SU-DHL-6 (cell line): ENCODE measurements at regions not wholly inside any gene's neighbourhood (a gene's known extent, or its start where the extent isn't known, plus 50 kb on each side); places are given as distances from the start of the nearest gene placed in this dataset.

ENCODE experiments used
- H2AFZ ChIP-seq: fragments of 200-600 bp; sonication (generic); 2 replicates; pipeline ENCODE4 v1.6.1; 2014; ENCODE audit warnings: low read depth, mild to moderate bottlenecking, moderate library complexity, mixed read lengths, antibody characterized with exemption, low read length; ENCODE audit not compliant: severe bottlenecking
- H3F3A ChIP-seq: fragments of 200-600 bp; shearing (Covaris generic); 2 replicates; pipeline ENCODE4 v1.6.0; 2016; ENCODE audit warnings: antibody characterized with exemption, mild to moderate bottlenecking; ENCODE audit not compliant: insufficient read depth
- H3K27ac ChIP-seq: fragments of 200-600 bp; sonication (generic); 2 replicates; pipeline ENCODE4 v1.5.1; 2016; ENCODE audit warnings: low read depth, mild to moderate bottlenecking, low read length, moderate library complexity, mixed read lengths
- H3K27me3 ChIP-seq: fragments of 200-600 bp; sonication (generic), shearing (Covaris generic); 2 replicates; pipeline ENCODE4 v1.6.0; 2014; ENCODE audit warnings: mild to moderate bottlenecking, low read length
- H3K36me3 ChIP-seq: fragments of 200-600 bp; sonication (generic); 2 replicates; pipeline ENCODE4 v1.6.1; 2014; ENCODE audit warnings: mild to moderate bottlenecking, low read length, mixed read lengths
- H3K4me2 ChIP-seq: fragments of 300-600, 200-600 bp; shearing (Covaris generic), sonication (generic); 2 replicates; pipeline ENCODE4 v1.6.0; 2014; ENCODE audit warnings: low read length, low read depth, mild to moderate bottlenecking; ENCODE audit not compliant: poor library complexity, severe bottlenecking
- H3K4me3 ChIP-seq: fragments of 200-600 bp; sonication (generic); 2 replicates; pipeline ENCODE4 v1.5.1; 2014; ENCODE audit warnings: antibody characterized with exemption, low read length, mild to moderate bottlenecking, mixed read lengths; ENCODE audit not compliant: insufficient read depth, poor library complexity, severe bottlenecking
- H3K79me2 ChIP-seq: fragments of 200-600 bp; sonication (generic); 2 replicates; pipeline ENCODE4 v1.6.1; 2014; ENCODE audit warnings: mild to moderate bottlenecking, low read length, moderate library complexity; ENCODE audit not compliant: insufficient read depth
- H3K9ac ChIP-seq: fragments of 200-600 bp; sonication (generic); 2 replicates; pipeline ENCODE4 v1.7.0; 2014; ENCODE audit warnings: mild to moderate bottlenecking, low read length
- H3K9me2 ChIP-seq: fragments of 200-600 bp; sonication (generic); replicated peaks from 2 replicates; pipeline ENCODE4 v1.6.1; 2014; ENCODE audit warnings: low read length; ENCODE audit not compliant: insufficient read depth
- H3K9me3 ChIP-seq: fragments of 200-600 bp; sonication (generic); 2 replicates; pipeline ENCODE4 v1.6.1; 2014; ENCODE audit warnings: low read length, mixed read lengths; ENCODE audit not compliant: insufficient read depth
- H4K20me1 ChIP-seq: fragments of 200-600 bp; sonication (generic); 2 replicates; pipeline ENCODE4 v1.6.1; 2014; ENCODE audit warnings: low read depth, mild to moderate bottlenecking, antibody characterized with exemption, low read length, moderate library complexity, mixed read lengths
- CTCF ChIP-seq: fragments of 200-600 bp; sonication (generic); IDR thresholded peaks from one replicate; pipeline ENCODE4 v1.5.1; 2017; ENCODE audit warnings: antibody characterized with exemption, mild to moderate bottlenecking, low read length, moderate library complexity; ENCODE audit not compliant: insufficient read depth, poor library complexity, severe bottlenecking
- EZH2phosphoT487 ChIP-seq: fragments of 200-600 bp; sonication (generic), shearing (Covaris generic); conservative IDR thresholded peaks from 2 replicates; pipeline ENCODE4 v1.6.1; 2018; ENCODE audit warnings: mild to moderate bottlenecking, antibody characterized with exemption, low read length, moderate library complexity, mixed read lengths

GRCh38 chr1:229119876-229120275 is 151.0 kb upstream of the RAB4A start:
- Histone ChIP-seq H3K36me3 (no peaks in the 10 kb centered on the region), H3K27ac (no peak overlapping the region), H2AFZ (no peak overlapping the region), H3K4me2 (no peak overlapping the region), H3K4me3 (no peak overlapping the region), H3K9me2 (no peaks in the 10 kb centered on the region), H3F3A (no peaks in the 10 kb centered on the region), H3K79me2 (no peaks in the 10 kb centered on the region), H3K27me3 (no peaks in the 10 kb centered on the region), H4K20me1 (no peaks in the 10 kb centered on the region), H3K9ac (no peak overlapping the region), H3K9me3 (no peaks in the 10 kb centered on the region)
- TF ChIP-seq EZH2phosphoT487, result no peak
- no peak for TF ChIP-seq CTCF

- no peaks in the 10 kb centered on the region for H3K27me3 ChIP-seq
- H4K20me1 ChIP-seq, result no peaks in the 10 kb centered on the region
- H3K36me3 ChIP-seq, result no peaks in the 10 kb centered on the region
- no peak overlapping the region for H3K4me2 ChIP-seq
- no peaks in the 10 kb centered on the region for H3K79me2 ChIP-seq
- no peak overlapping the region for H3K9ac ChIP-seq
- TF ChIP-seq CTCF (no peak), EZH2phosphoT487 (no peak)
- no peaks in the 10 kb centered on the region for H3F3A ChIP-seq
- H3K9me2 ChIP-seq, result no peaks in the 10 kb centered on the region
- no peaks in the 10 kb centered on the region for H3K9me3 ChIP-seq
- H3K27ac ChIP-seq, result no peak overlapping the region
- H2AFZ ChIP-seq, result no peak overlapping the region
- no peak overlapping the region for H3K4me3 ChIP-seq
Measured at GRCh38 chr1:229121845-229122436, 149.0 kb upstream of the RAB4A start.

- H3K36me3 ChIP-seq, result no peaks in the 10 kb centered on the region
- no peak for TF ChIP-seq EZH2phosphoT487
- no peak overlapping the region for H2AFZ ChIP-seq
- no peaks in the 10 kb centered on the region for H3F3A ChIP-seq
- no peak overlapping the region for H3K9ac ChIP-seq
- no peaks in the 10 kb centered on the region for H3K79me2 ChIP-seq
- H3K27ac ChIP-seq, result no peak overlapping the region
- H4K20me1 ChIP-seq, result no peaks in the 10 kb centered on the region
- no peak overlapping the region for H3K4me3 ChIP-seq
- H3K9me2 ChIP-seq, result no peaks in the 10 kb centered on the region
- H3K9me3 ChIP-seq, result no peaks in the 10 kb centered on the region
- no peak overlapping the region for H3K4me2 ChIP-seq
- no peaks in the 10 kb centered on the region for H3K27me3 ChIP-seq
Measured at GRCh38 chr1:229122606-229123005, 148.3 kb upstream of the RAB4A start.

GRCh38 chr1:229124116-229124515 is 146.8 kb upstream of the RAB4A start:
- H4K20me1 ChIP-seq, result no peaks in the 10 kb centered on the region
- H3K27me3 ChIP-seq, result no peaks in the 10 kb centered on the region
- no peaks in the 10 kb centered on the region for H3K79me2 ChIP-seq
- H3K9ac ChIP-seq, result no peak overlapping the region
- H3K36me3 ChIP-seq, result no peaks in the 10 kb centered on the region
- H3K9me2 ChIP-seq, result no peaks in the 10 kb centered on the region
- H3F3A ChIP-seq, result no peaks in the 10 kb centered on the region
- TF ChIP-seq EZH2phosphoT487 (no peak), CTCF (no peak)
- no peak overlapping the region for H2AFZ ChIP-seq
- no peaks in the 10 kb centered on the region for H3K9me3 ChIP-seq
- H3K27ac ChIP-seq, result no peak overlapping the region
- no peak overlapping the region for H3K4me2 ChIP-seq
- H3K4me3 ChIP-seq, result no peak overlapping the region
